Mucosa of rectum (tissue), 2 donors: ENCODE measurements at regions not wholly inside any gene's neighbourhood (a gene's known extent, or its start where the extent isn't known, plus 50 kb on each side); places are given as distances from the start of the nearest gene placed in this dataset.

ENCODE experiments used
- H3K27ac ChIP-seq, 2 donors: one replicate each; pipeline ENCODE4 v1.7.0; 2013; ENCODE audit warnings: inconsistent platforms in 2 of 2, low read depth in 2 of 2, low read length in 2 of 2
- H3K27me3 ChIP-seq, 2 donors: one replicate each; pipeline ENCODE4 v1.7.0; 2013; ENCODE audit warnings: low read length in 2 of 2; ENCODE audit not compliant: control insufficient read depth in 2 of 2, insufficient read depth in 2 of 2
- H3K36me3 ChIP-seq, 2 donors: one replicate each; pipeline ENCODE4 v1.7.0; 2013; ENCODE audit warnings: low read length in 2 of 2; ENCODE audit not compliant: control insufficient read depth in 2 of 2, insufficient read depth in 2 of 2
- H3K4me1 ChIP-seq, 2 donors: one replicate each; pipeline ENCODE4 v1.7.0; 2013; ENCODE audit warnings: low read length in 2 of 2, mild to moderate bottlenecking in 1 of 2; ENCODE audit not compliant: control insufficient read depth in 2 of 2, insufficient read depth in 2 of 2
- H3K4me3 ChIP-seq, 2 donors: one replicate each; pipeline ENCODE4 v1.7.0; 2013; ENCODE audit warnings: low read length in 2 of 2
- H3K9ac ChIP-seq, 2 donors: one replicate each; pipeline ENCODE4 v1.7.0; 2013; ENCODE audit warnings: low read length in 2 of 2, low read depth in 1 of 2, mild to moderate bottlenecking in 1 of 2
- H3K9me3 ChIP-seq, 2 donors: one replicate each; pipeline ENCODE4 v1.7.0; 2013; ENCODE audit warnings: low read length in 2 of 2; ENCODE audit not compliant: control insufficient read depth in 2 of 2
- donor health status: healthy.
- donor health status: Normal muscosa, but diverticular disease.

DNA sequence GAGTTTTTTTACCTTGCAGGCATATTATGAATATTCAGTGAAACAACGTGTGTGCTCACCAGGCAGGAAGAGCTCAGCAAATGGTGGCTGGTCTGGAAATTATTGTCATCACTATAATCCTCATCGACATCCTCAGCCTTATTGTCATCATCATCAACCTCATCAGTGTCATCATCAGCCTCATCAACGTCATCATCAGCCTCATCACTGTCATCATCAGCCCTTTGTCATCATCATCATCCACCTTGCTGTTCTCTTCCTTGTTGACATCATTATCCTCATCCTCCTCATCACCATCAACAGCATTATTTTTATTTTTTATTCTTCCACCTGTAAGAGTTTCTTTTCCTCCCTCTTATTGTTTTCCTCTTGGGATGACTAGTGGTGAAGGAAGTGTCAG is 142.3 kb upstream of the GPR26 start:
- Histone ChIP-seq H3K9me3 (no peaks in the 10 kb centered on the region), H3K27me3 (no peaks in the 10 kb centered on the region), H3K9ac (no peak overlapping the region), H3K27ac (no peak overlapping the region), H3K4me3 (no peak overlapping the region), H3K4me1 (no peaks in the 10 kb centered on the region), H3K36me3 (no peaks in the 10 kb centered on the region)

DNA sequence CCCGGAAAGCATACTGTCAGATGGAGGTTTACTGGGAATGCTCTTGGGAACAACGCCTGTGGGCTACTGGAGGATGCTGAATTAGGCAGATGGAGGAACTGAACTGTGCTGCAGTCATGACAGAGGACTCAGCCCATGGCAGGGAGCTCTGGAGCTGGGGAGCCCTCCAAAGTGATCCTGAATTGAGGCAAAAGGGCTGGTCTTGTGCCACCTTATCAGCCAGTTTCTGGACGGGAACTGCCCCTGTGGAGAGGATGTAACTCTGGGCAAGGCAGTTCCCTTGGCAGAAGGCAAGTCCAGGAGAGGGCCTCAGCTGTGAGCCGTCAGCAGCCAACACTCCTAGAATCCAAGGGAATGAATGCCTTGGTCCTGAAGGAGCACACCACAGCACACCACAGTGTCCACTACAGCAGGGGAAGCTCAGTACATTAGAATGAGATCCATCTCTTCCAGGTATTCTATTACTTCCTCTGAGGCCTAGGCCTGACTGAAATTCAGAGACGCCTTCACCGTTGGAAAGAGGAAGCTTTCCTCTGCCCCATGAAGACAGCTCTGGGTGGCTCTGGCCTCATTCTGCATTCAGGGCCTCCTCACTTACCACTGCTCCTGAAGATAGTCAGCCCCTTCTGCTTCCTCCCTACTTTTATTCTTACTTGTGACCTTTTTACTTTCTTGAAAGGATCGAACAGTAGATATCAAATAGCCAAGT is 139.6 kb upstream of the GPR26 start:
- Histone ChIP-seq H3K27ac (no peak overlapping the region), H3K27me3 (no peaks in the 10 kb centered on the region), H3K4me3 (no peak overlapping the region), H3K9ac (no peak overlapping the region), H3K4me1 (no peaks in the 10 kb centered on the region), H3K9me3 (no peaks in the 10 kb centered on the region), H3K36me3 (no peaks in the 10 kb centered on the region)

DNA sequence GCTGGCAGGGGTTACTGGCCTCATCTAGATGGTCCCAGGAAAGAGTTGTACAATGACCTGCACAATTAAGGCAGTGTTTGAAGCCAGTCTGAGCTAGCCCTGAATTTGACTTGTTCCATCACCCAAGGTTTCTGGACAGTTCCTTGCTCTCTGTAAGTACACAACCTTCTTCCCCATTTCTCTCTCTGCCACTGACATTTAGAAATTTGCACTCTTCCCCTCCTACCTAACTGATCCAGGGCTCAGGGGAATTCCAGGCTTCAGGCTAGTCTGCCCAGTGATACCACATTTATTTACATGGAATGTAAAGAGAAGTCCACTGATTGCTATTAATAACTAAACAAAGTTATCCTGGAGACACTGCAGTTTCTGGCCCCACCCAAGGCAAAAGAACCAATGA is 139.0 kb upstream of the GPR26 start:
- H3K4me3 ChIP-seq, result no peak overlapping the region
- no peaks in the 10 kb centered on the region for H3K36me3 ChIP-seq
- H3K27me3 ChIP-seq, result no peaks in the 10 kb centered on the region
- no peaks in the 10 kb centered on the region for H3K4me1 ChIP-seq
- H3K9me3 ChIP-seq, result no peaks in the 10 kb centered on the region
- H3K9ac ChIP-seq, result no peak overlapping the region
- no peak overlapping the region for H3K27ac ChIP-seq

DNA sequence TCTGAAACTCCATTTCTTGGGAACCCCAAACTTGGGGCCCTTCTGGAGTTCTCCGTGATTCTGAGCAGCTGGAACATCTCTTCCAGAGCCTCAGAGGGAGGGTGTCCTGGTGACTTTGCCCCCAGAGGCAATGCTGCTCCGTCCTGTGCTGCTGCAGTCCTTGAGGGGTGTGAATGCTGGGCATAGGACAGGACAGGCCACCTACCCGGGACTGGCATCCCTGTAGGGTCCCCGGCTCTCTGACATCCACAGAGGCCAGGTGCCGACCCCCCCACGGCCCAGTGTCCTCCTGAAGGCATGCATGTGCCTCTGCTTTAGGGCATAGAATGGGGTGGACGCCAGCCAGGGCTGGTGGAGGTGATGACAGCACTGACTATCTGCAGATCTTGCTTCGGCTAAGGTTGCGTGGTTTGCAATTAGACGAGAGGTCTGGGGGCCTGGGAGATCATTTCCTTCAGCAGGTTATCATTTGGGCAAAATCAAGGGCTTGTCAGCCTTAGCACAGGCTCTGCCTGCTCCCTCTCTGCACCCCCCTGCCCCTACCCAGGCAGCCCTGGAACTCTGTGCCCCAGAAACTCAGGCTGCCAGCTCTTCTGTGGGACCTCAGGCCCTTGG is 136.9 kb upstream of the GPR26 start:
- H3K9ac ChIP-seq, result no peak overlapping the region
- H3K36me3 ChIP-seq, result no peaks in the 10 kb centered on the region
- H3K9me3 ChIP-seq, result peaks cover 0 to 2% of the 10 kb centered on the region in 2 donors
- H3K4me1 ChIP-seq, result no peaks in the 10 kb centered on the region
- H3K4me3 ChIP-seq, result no peak overlapping the region
- H3K27me3 ChIP-seq, result no peaks in the 10 kb centered on the region
- no peak overlapping the region for H3K27ac ChIP-seq

DNA sequence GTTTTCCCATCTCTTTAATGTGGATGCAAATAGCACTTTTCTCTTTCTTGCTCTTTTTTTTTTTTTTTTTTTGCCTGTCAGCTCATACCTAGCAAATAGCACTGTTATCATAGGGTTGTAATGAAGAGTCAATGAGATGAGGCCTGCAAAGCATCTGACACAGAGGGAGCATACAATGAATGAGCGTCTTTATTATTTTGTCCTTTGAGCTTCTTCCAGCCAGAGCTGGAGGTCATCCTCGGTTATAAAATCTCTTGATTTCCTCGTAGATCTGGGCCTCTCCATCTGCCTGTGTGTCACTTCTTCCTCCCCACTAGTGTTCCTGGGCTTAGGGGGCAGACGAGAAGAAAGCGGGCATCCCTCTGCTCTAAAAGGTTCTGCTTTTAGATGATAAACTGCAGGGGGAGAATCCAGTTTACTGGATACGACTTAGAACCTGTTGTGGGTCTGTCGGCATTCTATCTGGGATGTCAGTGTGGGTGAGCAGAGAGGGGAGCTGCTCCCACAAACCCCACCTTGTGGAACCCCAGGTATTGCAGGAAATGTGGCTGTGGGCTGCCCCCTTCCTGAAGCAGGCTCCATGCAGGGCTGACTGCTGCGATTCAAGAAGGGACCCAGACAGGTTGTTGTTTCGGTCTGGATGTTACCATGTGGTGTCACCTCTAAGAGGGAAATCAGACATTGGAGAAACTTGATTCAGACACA is 135.8 kb upstream of the GPR26 start:
- Histone ChIP-seq H3K27ac (no peak overlapping the region), H3K9ac (no peak overlapping the region), H3K9me3 (peaks cover 0 to 2% of the 10 kb centered on the region in 2 donors), H3K36me3 (no peaks in the 10 kb centered on the region), H3K27me3 (no peaks in the 10 kb centered on the region), H3K4me1 (no peaks in the 10 kb centered on the region), H3K4me3 (no peak overlapping the region)

DNA sequence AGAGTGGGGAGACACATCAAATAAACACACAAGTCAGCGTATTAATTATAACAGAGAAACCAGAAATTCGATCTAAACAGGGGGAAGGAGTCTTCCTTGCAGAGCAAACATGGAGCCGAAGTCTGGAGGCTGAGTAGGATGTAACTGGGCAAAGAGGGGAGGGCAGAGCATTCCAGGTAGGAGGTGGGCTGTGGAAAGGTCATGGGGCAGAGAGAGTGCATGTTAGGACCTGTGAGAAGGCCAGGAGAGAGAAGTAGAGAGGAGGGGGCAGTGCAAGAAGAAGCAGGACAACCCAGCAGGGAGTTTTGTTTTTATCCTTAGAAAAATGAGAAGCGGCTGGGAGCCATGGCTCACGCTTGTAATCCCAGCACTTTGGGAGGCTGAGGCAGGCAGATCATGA is 130.8 kb upstream of the GPR26 start:
- H3K27me3 ChIP-seq, result no peaks in the 10 kb centered on the region
- H3K4me1 ChIP-seq, result no peaks in the 10 kb centered on the region
- H3K27ac ChIP-seq, result no peak overlapping the region
- H3K36me3 ChIP-seq, result no peaks in the 10 kb centered on the region
- no peak overlapping the region for H3K9ac ChIP-seq
- peaks cover 0 to 2% of the 10 kb centered on the region in 2 donors for H3K9me3 ChIP-seq
- H3K4me3 ChIP-seq, result no peak overlapping the region

DNA sequence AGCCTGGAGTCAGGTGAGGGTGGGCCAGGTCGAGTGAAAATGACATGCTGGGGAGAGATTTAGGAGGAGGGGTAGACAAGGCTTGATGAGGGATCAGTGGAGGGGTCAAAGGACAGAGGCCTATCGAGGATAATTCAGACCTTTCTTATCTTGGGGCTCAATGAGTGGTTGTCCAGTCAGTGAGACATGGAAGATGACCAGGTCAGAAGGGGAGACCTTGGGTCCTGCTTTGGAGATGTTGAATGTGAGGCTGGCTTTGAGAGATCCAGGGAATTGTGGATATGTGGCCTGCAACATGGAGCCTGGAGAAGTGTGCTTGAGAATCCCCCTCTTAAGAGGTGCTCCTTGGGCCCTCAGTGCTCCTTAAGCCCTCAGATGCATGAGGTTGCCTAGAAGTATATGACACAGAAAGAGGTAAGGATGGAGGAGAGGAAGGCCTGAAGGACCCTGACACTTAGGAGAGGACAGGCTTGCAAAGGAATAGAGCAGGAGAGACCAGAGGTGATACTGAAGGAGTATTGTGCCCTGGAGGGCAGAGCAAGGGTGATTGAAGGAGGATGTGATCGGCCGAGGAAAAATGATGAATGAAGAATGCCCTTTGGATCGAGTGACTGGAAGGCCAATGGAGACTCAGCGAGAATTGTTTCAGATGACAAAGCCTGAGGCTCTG is 129.8 kb upstream of the GPR26 start:
- Histone ChIP-seq H3K27ac (no peak overlapping the region), H3K9ac (no peak overlapping the region), H3K4me3 (no peak overlapping the region), H3K4me1 (no peaks in the 10 kb centered on the region), H3K27me3 (no peaks in the 10 kb centered on the region), H3K9me3 (peaks cover 0 to 2% of the 10 kb centered on the region in 2 donors), H3K36me3 (no peaks in the 10 kb centered on the region)

DNA sequence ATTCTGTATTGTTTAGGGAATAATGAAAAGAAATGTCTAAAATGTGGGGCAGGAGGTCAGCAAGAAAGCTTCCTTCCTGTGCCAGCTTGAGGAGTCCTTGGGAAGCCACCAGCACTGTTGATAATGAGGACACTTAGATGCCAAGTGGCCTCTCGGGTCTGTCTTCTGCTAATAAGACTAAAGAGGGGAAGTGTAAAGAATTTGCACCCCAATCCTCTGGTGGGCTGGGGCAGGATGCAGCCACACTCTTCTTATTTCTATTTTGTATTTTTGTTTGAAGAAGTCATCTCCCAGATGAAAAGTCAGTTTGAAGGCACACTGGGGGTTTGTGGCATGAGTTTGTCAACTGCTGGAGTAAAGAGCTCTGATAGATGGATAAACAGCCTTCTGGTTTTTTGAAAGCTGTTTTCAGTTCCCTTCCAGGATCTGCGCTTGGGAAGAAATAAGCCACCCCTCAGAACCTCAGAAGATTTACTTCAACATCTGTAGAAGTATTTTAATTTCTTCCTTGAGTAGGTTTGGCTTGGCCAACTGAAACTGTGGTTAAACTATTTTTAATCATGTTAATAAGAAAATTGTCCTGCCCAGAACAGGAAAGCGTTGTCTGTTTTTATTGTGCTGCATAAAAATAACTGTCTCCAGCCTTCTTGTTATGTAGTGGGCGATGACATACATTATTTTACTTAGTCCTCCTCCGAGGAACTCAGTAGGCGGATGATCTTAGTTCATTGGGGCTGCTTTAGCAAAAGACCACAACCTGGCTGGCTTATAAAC is 128.8 kb upstream of the GPR26 start:
- H3K9me3 ChIP-seq, result peaks cover 0 to 2% of the 10 kb centered on the region in 2 donors
- no peak overlapping the region for H3K9ac ChIP-seq
- no peaks in the 10 kb centered on the region for H3K27me3 ChIP-seq
- H3K27ac ChIP-seq, result peak overlapping the region in 1 of 2 donors; percentile 13
- no peaks in the 10 kb centered on the region for H3K36me3 ChIP-seq
- no peaks in the 10 kb centered on the region for H3K4me1 ChIP-seq
- H3K4me3 ChIP-seq, result no peak overlapping the region

DNA sequence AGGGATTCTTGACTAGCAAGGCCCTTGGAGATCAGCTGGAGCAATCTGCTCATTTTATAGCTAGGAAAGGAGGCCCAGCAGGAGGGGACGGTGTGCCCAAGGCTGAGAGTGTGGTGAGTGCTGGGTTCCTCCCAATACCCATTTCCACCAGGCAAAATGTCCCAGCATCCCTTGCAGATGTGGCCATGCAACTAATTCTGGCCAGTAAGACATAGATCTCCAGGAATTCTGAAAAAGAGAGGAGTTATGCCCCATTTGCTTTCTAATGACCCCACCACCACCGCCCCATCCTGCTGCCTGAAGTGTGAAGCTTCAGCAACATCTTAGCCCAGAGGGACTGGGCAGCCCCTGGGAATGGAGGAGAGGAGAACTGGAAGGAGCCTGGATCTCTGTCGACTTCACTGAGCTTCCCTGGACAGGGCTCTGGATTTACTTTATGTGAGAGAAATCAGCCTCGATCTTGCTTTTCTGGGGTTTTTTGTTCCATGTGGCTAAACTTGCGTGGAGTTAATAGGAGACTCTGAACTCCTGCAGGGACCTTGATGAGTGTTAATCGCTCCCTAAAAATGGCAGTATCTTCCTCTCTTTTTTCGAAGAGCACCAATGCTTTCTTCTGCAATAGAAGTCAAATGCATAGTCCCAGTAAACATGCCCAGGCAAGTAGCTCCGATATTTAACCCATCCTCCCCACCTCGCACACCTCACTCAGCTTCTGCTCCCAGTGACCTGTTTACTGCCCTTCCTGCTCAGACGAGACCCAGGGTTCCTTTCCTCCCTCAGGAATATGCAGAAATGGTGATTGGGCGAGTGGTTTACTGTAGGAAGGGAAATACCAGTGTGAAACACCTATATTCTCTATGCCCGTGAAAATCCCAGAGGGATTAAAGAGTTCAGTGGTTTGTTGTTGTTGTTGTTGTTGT is 127.5 kb upstream of the GPR26 start:
- Histone ChIP-seq H3K4me1 (no peaks in the 10 kb centered on the region), H3K36me3 (no peaks in the 10 kb centered on the region), H3K4me3 (no peak overlapping the region), H3K27me3 (no peaks in the 10 kb centered on the region), H3K9me3 (no peaks in the 10 kb centered on the region), H3K27ac (no peak overlapping the region), H3K9ac (no peak overlapping the region)
